SK-N-SH (cell line): ENCODE measurements at regions not wholly inside any gene's neighbourhood (a gene's known extent, or its start where the extent isn't known, plus 50 kb on each side); places are given as distances from the start of the nearest gene placed in this dataset.
"Not testable (repeated sequence)": the region's sequence is repeated elsewhere in the genome, so short reads cannot be mapped to it uniquely, and the experiment has no call there.

Experiments
- CTCF ChIA-PET: fragments of 300-600, 350-600 bp; formaldehyde crosslinking; extraction: SDS; loops from one replicate; lab custom pipeline; 2021; lab: Yijun Ruan, JAX
- POLR2A ChIA-PET: fragments of 350-600 bp; sonication (Branson Sonifier 250); formaldehyde crosslinking; extraction: SDS; loops from one replicate; lab custom pipeline; 2020; ENCODE audit warnings: antibody characterized with exemption, inconsistent platforms; lab: Yijun Ruan, JAX
- DNase-seq: peaks from one replicate; pipeline ENCODE4 v3.0.0; 2012
- H2AFZ ChIP-seq: fragments of 200-600 bp; sonication (generic); 2 replicates; pipeline ENCODE4 v1.8.1; 2016; ENCODE audit warnings: antibody characterized with exemption, mild to moderate bottlenecking, low read depth
- H3F3A ChIP-seq: fragments of 200-600 bp; sonication (generic); replicated peaks from 2 replicates; pipeline ENCODE3; 2016; ENCODE audit warnings: antibody characterized with exemption, mild to moderate bottlenecking; ENCODE audit not compliant: insufficient read depth
- H3K27ac ChIP-seq, 2 experiments: fragments of 200-500 bp in 1 of 2; fragments of 200-600 bp in 1 of 2; sonication (Bioruptor generic) in 1 of 2; sonication (generic), shearing (Covaris generic) in 1 of 2; 2 replicates each; pipeline versions ENCODE4 v1.5.1 to v1.6.1; 2014 to 2016; ENCODE audit warnings: low read depth in 2 of 2, inconsistent platforms in 1 of 2, low read length in 1 of 2, mild to moderate bottlenecking in 1 of 2, mixed read lengths in 1 of 2
- H3K27me3 ChIP-seq: fragments of 200-600 bp; sonication (generic), shearing (Covaris generic); 2 replicates; pipeline ENCODE4 v1.6.1; 2016; ENCODE audit warnings: mixed run types; ENCODE audit not compliant: insufficient read depth
- H3K36me3 ChIP-seq, 2 experiments: fragments of 200-500 bp in 1 of 2; fragments of 200-600 bp in 1 of 2; sonication (Bioruptor generic) in 1 of 2; sonication (generic) in 1 of 2; replicated peaks in 1 of 2; 2 replicates each; pipeline versions ENCODE3 to v1.5.1; 2014 to 2016; ENCODE audit warnings: low read length in 1 of 2, mild to moderate bottlenecking in 1 of 2; ENCODE audit not compliant: insufficient read depth in 2 of 2, control insufficient read depth in 1 of 2
- H3K4me1 ChIP-seq, 2 experiments: fragments of 200-500 bp in 1 of 2; fragments of 200-600 bp in 1 of 2; sonication (Bioruptor generic) in 1 of 2; sonication (generic), shearing (Covaris generic) in 1 of 2; 2 replicates each; pipeline versions ENCODE4 v1.5.1 to v1.6.1; 2014 to 2016; ENCODE audit warnings: low read depth in 1 of 2, low read length in 1 of 2, mixed run types in 1 of 2; ENCODE audit not compliant: insufficient read depth in 2 of 2, control insufficient read depth in 1 of 2
- H3K4me2 ChIP-seq: fragments of 200-600 bp; sonication (generic), shearing (Covaris generic); 2 replicates; pipeline ENCODE4 v1.6.1; 2017; ENCODE audit warnings: mixed run types
- H3K4me3 ChIP-seq, 2 experiments: fragments of 200-500 bp in 1 of 2; fragments of 200-600 bp in 1 of 2; sonication (Bioruptor generic) in 1 of 2; sonication (generic), shearing (Covaris generic) in 1 of 2; 2 replicates each; pipeline versions ENCODE4 v1.5.1 to v1.8.1; 2014 to 2016; ENCODE audit warnings: low read depth in 2 of 2, inconsistent platforms in 1 of 2, low read length in 1 of 2, mild to moderate bottlenecking in 1 of 2, mixed read lengths in 1 of 2, moderate library complexity in 1 of 2
- H3K79me2 ChIP-seq: fragments of 200-600 bp; sonication (generic); 2 replicates; pipeline ENCODE4 v1.8.1; 2017; ENCODE audit warnings: mild to moderate bottlenecking; ENCODE audit not compliant: insufficient read depth
- H3K9ac ChIP-seq: fragments of 200-600 bp; sonication (generic); 2 replicates; pipeline ENCODE4 v1.6.1; 2017; ENCODE audit warnings: mixed run types
- H3K9me2 ChIP-seq: fragments of 200-600 bp; sonication (generic); 2 replicates; pipeline ENCODE4 v1.6.1; 2017; ENCODE audit warnings: mixed run types
- H3K9me3 ChIP-seq: fragments of 200-600 bp; sonication (generic); 2 replicates; pipeline ENCODE4 v1.6.1; 2017; ENCODE audit warnings: mixed run types, mild to moderate bottlenecking, moderate library complexity
- H4K20me1 ChIP-seq: fragments of 200-600 bp; sonication (generic); 2 replicates; pipeline ENCODE4 v1.6.1; 2017; ENCODE audit warnings: mild to moderate bottlenecking, mixed run types; ENCODE audit not compliant: insufficient read depth
- EP300 ChIP-seq, 2 experiments: IDR thresholded peaks; 2 replicates each; pipeline versions ENCODE4 v1.4.0 to v1.6.1; 2012; ENCODE audit warnings: borderline replicate concordance in 1 of 2, low read depth in 1 of 2, low read length in 1 of 2
- FOSL2 ChIP-seq: IDR thresholded peaks from 2 replicates; pipeline ENCODE4 v1.4.0; 2012; ENCODE audit warnings: low read depth, mild to moderate bottlenecking, moderate library complexity, borderline replicate concordance
- GABPA ChIP-seq: IDR thresholded peaks from 2 replicates; pipeline ENCODE4 v1.4.0; 2012; ENCODE audit warnings: low read depth, mild to moderate bottlenecking
- GATA2 ChIP-seq: sonication (generic); formaldehyde crosslinking; IDR thresholded peaks from 2 replicates; pipeline ENCODE4 v1.5.0; 2020; ENCODE audit warnings: mild to moderate bottlenecking, missing genetic modification reagents
- JUND ChIP-seq: IDR thresholded peaks from 2 replicates; pipeline ENCODE4 v1.4.0; 2012
- NRF1 ChIP-seq: IDR thresholded peaks from 2 replicates; pipeline ENCODE4 v1.6.1; 2012; ENCODE audit warnings: low read depth, mild to moderate bottlenecking, low read length
- RXRA ChIP-seq: IDR thresholded peaks from 2 replicates; pipeline ENCODE4 v1.4.0; 2012; ENCODE audit warnings: low read depth, mild to moderate bottlenecking, borderline replicate concordance
- SIN3A ChIP-seq: IDR thresholded peaks from 2 replicates; pipeline ENCODE4 v1.6.1; 2012; ENCODE audit warnings: low read depth, mild to moderate bottlenecking, low read length, moderate library complexity, borderline replicate concordance
- USF1 ChIP-seq: IDR thresholded peaks from 2 replicates; pipeline ENCODE4 v1.4.0; 2012; ENCODE audit warnings: low read depth, borderline replicate concordance
- YY1 ChIP-seq: IDR thresholded peaks from 2 replicates; pipeline ENCODE4 v1.4.0; 2012; ENCODE audit warnings: low read depth, mild to moderate bottlenecking
- WGBS: methylation state at CpG from one replicate; pipeline ENCODE4 v1.1.6; 2017; ENCODE audit warnings: low lambda C conversion rate; 5-methylcytosine and 5-hydroxymethylcytosine counted together
- TF ChIP-seq, protein P1 (sequence below): IDR thresholded peaks from 2 replicates; pipeline ENCODE4 v1.4.0; 2012; ENCODE audit warnings: low read depth
- TF ChIP-seq, protein P2 (sequence below): IDR thresholded peaks from 2 replicates; pipeline ENCODE4; 2012

- H3K36me3 ChIP-seq, CTCF ChIA-PET, H3K9ac ChIP-seq, H4K20me1 ChIP-seq, H3K9me2 ChIP-seq, H3K79me2 ChIP-seq, H3K9me3 ChIP-seq, H3K27me3 ChIP-seq, DNase-seq, H3F3A ChIP-seq, H3K4me1 ChIP-seq, H3K27ac ChIP-seq, H3K4me3 ChIP-seq, POLR2A ChIA-PET, H2AFZ ChIP-seq, H3K4me2 ChIP-seq: not testable (repeated sequence)
These were observed 1447.0 kb downstream of the ZPLD1 start for GRCh38 chr3:103881809-103882208.

GRCh38 chr3:103889675-103890074 is 1454.9 kb downstream of the ZPLD1 start:
- Histone ChIP-seq H3K9ac (no peak overlapping the region), H3K27ac (peak overlapping the region in 1 of 2 experiments; percentile 89; a peak in 2 of 4 replicates), H3K9me3 (no peaks in the 10 kb centered on the region), H3K27me3 (no peaks in the 10 kb centered on the region), H3K4me1 (no peaks in the 10 kb centered on the region; a peak in 1 of 4 replicates), H3K36me3 (no peaks in the 10 kb centered on the region), H3K79me2 (no peaks in the 10 kb centered on the region), H3K4me3 (no peak overlapping the region), H3F3A (no peaks in the 10 kb centered on the region), H2AFZ (no peak overlapping the region), H3K9me2 (no peaks in the 10 kb centered on the region), H3K4me2 (no peak overlapping the region), H4K20me1 (no peaks in the 10 kb centered on the region)
- ChIA-PET CTCF (no interaction called here), POLR2A (no interaction called here)
- WGBS, result 25% methylated on average over 1 of the region's 1 CpG
- DNase-seq, result no peak
- TF ChIP-seq EP300 (IDR thresholded peaks at IDR 0.05; ENCODE audit: borderline replicate concordance in 1 of 2, low read depth in 1 of 2, low read length in 1 of 2), result peak in 1 of 2 experiments; percentile 67; a peak in 2 of 4 replicates
- no peak for TF ChIP-seq YY1
- TF ChIP-seq GATA2 (CRISPR knock-in tag), result peak; percentile 57

GRCh38 chr3:103894162-103894822 is 1459.5 kb downstream of the ZPLD1 start:
- Histone ChIP-seq H4K20me1 (no peaks in the 10 kb centered on the region), H3K9ac (no peak overlapping the region), H3K79me2 (no peaks in the 10 kb centered on the region), H3K9me3 (no peaks in the 10 kb centered on the region), H2AFZ (no peak overlapping the region), H3F3A (no peaks in the 10 kb centered on the region), H3K36me3 (no peaks in the 10 kb centered on the region), H3K27me3 (no peaks in the 10 kb centered on the region), H3K4me3 (no peak overlapping the region), H3K4me1 (no peaks in the 10 kb centered on the region; a peak in 1 of 4 replicates), H3K27ac (no peak overlapping the region), H3K4me2 (no peak overlapping the region), H3K9me2 (no peaks in the 10 kb centered on the region)
- WGBS, result 82% methylated on average over 5 of the region's 5 CpGs
- POLR2A ChIA-PET, result no interaction called here
- no peak for DNase-seq
- CTCF ChIA-PET, result no interaction called here
- TF ChIP-seq JUND, result no peak
- TF ChIP-seq RXRA, result no peak
- no peak for TF ChIP-seq SIN3A
- TF ChIP-seq, protein P1, sequence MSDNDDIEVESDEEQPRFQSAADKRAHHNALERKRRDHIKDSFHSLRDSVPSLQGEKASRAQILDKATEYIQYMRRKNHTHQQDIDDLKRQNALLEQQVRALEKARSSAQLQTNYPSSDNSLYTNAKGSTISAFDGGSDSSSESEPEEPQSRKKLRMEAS, result no peak
- TF ChIP-seq USF1, result no peak
- no peak for TF ChIP-seq NRF1
- TF ChIP-seq FOSL2, result no peak
- TF ChIP-seq GABPA, result no peak
- TF ChIP-seq, protein P2, sequence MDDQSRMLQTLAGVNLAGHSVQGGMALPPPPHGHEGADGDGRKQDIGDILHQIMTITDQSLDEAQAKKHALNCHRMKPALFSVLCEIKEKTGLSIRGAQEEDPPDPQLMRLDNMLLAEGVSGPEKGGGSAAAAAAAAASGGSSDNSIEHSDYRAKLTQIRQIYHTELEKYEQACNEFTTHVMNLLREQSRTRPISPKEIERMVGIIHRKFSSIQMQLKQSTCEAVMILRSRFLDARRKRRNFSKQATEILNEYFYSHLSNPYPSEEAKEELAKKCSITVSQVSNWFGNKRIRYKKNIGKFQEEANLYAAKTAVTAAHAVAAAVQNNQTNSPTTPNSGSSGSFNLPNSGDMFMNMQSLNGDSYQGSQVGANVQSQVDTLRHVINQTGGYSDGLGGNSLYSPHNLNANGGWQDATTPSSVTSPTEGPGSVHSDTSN, result no peak
